NCI-H128 (cell line): ENCODE measurements at regions not wholly inside any gene's neighbourhood (a gene's known extent, or its start where the extent isn't known, plus 50 kb on each side); places are given as distances from the start of the nearest gene placed in this dataset.
"Not testable (repeated sequence)": the region's sequence is repeated elsewhere in the genome, so short reads cannot be mapped to it uniquely, and the experiment has no call there.

Source experiments
- DNase-seq: peaks from one replicate; lab custom pipeline; 2025; ENCODE audit not compliant: unreplicated experiment; lab: John Stamatoyannopoulos, UW

GRCh38 chr10:63675171-63675570 lies 154.0 kb downstream of the REEP3 start:
- DNase-seq = no peak

- no peak for DNase-seq
Measured at GRCh38 chr10:63677001-63677400, 155.8 kb downstream of the REEP3 start.

GRCh38 chr10:63680545-63680944 lies 159.3 kb downstream of the REEP3 start:
- not testable (repeated sequence) for DNase-seq

GRCh38 chr10:63681993-63682697 lies 160.9 kb downstream of the REEP3 start:
- no peak for DNase-seq

- DNase-seq = not testable (repeated sequence)
Measured at GRCh38 chr10:63682698-63683052, 161.5 kb downstream of the REEP3 start.

- no peak for DNase-seq
Measured at GRCh38 chr10:63683223-63683622, 162.0 kb downstream of the REEP3 start.

GRCh38 chr10:63683686-63684085 lies 162.5 kb downstream of the REEP3 start:
- DNase-seq = no peak

GRCh38 chr10:63684257-63684936 lies 163.2 kb downstream of the REEP3 start:
- DNase-seq = no peak

- no peak for DNase-seq
Measured at GRCh38 chr10:63689768-63690167, 168.6 kb downstream of the REEP3 start.

GRCh38 chr10:63692220-63692896 lies 171.2 kb downstream of the REEP3 start:
- DNase-seq = no peak

- DNase-seq = not testable (repeated sequence)
Measured at GRCh38 chr10:63693021-63693420, 171.8 kb downstream of the REEP3 start.

- no peak for DNase-seq
Measured at GRCh38 chr10:63696205-63696604, 175.0 kb downstream of the REEP3 start.

- no peak for DNase-seq
Measured at GRCh38 chr10:63697956-63698786, 177.0 kb downstream of the REEP3 start.

GRCh38 chr10:63698787-63699150 lies 177.6 kb downstream of the REEP3 start:
- DNase-seq = no peak

GRCh38 chr10:63699785-63700613 lies 178.8 kb downstream of the REEP3 start:
- DNase-seq = no peak

- no peak for DNase-seq
Measured at GRCh38 chr10:63700631-63701156, 179.5 kb downstream of the REEP3 start.

- no peak for DNase-seq
Measured at GRCh38 chr10:63702092-63702491, 180.9 kb downstream of the REEP3 start.

- DNase-seq = no peak
Measured at GRCh38 chr10:63703113-63703670, 182.0 kb downstream of the REEP3 start.

- DNase-seq = no peak
Measured at GRCh38 chr10:63703740-63704345, 182.6 kb downstream of the REEP3 start.
